ENCODE measurements at regions not wholly inside any gene's neighbourhood (a gene's known extent, or its start where the extent isn't known, plus 50 kb on each side); places are given as distances from the start of the nearest gene placed in this dataset.

GRCh38 chr6:50966986-50967385, 148.3 kb downstream of the TFAP2B start:
- TF ChIP-seq EZH2phosphoT487 (IDR thresholded peaks at IDR 0.05; ENCODE audit: borderline replicate concordance, low read length) = no peak
- TF ChIP-seq CTCF (IDR thresholded peaks at IDR 0.05; ENCODE audit: low read depth, low read length, poor library complexity, severe bottlenecking) = no peak
